KMS-11 (cell line): ENCODE measurements at regions not wholly inside any gene's neighbourhood (a gene's known extent, or its start where the extent isn't known, plus 50 kb on each side); places are given as distances from the start of the nearest gene placed in this dataset.
"Not testable (repeated sequence)": the region's sequence is repeated elsewhere in the genome, so short reads cannot be mapped to it uniquely, and the experiment has no call there.

Experiments
- H2AFZ ChIP-seq: fragments of 200-600 bp; sonication (generic); 2 replicates; pipeline ENCODE4 v1.6.1; 2016; ENCODE audit warnings: antibody characterized with exemption, mixed run types, low read depth
- H3K27ac ChIP-seq: fragments of 200-600 bp; sonication (generic); 2 replicates; pipeline ENCODE4 v1.6.1; 2016; ENCODE audit warnings: mild to moderate bottlenecking, mixed run types
- H3K27me3 ChIP-seq: fragments of 200-600 bp; sonication (generic); 2 replicates; pipeline ENCODE4 v1.6.1; 2017; ENCODE audit warnings: mild to moderate bottlenecking, low read depth, mixed run types, moderate library complexity; ENCODE audit not compliant: insufficient read depth
- H3K36me3 ChIP-seq: fragments of 200-600 bp; sonication (generic); 2 replicates; pipeline ENCODE4 v1.6.1; 2017; ENCODE audit warnings: mild to moderate bottlenecking, mixed run types; ENCODE audit not compliant: insufficient read depth
- H3K4me1 ChIP-seq: fragments of 200-600 bp; sonication (generic); 2 replicates; pipeline ENCODE4 v1.6.1; 2016; ENCODE audit warnings: mild to moderate bottlenecking, low read depth, mixed run types; ENCODE audit not compliant: poor library complexity, severe bottlenecking
- H3K4me2 ChIP-seq: fragments of 200-600 bp; sonication (generic); 2 replicates; pipeline ENCODE4 v1.7.0; 2016; ENCODE audit warnings: mild to moderate bottlenecking, mixed run types
- H3K4me3 ChIP-seq: fragments of 200-600 bp; sonication (generic); IDR thresholded peaks from 2 replicates; pipeline ENCODE4 v1.6.1; 2017; ENCODE audit warnings: low read depth, low read length, mixed read lengths; ENCODE audit not compliant: insufficient read depth
- H3K79me2 ChIP-seq: fragments of 200-600 bp; sonication (generic); 2 replicates; pipeline ENCODE4 v1.6.1; 2016; ENCODE audit warnings: low read depth, mixed run types; ENCODE audit not compliant: insufficient read depth
- H3K9ac ChIP-seq: fragments of 200-600 bp; sonication (generic); 2 replicates; pipeline ENCODE4 v1.6.1; 2016; ENCODE audit warnings: mild to moderate bottlenecking, mixed run types
- H4K20me1 ChIP-seq: fragments of 200-600 bp; sonication (generic); 2 replicates; pipeline ENCODE4 v1.6.1; 2016; ENCODE audit warnings: mild to moderate bottlenecking, mixed run types; ENCODE audit not compliant: insufficient read depth

GRCh38 chr9:62798884-62799850, 1609.3 kb downstream of the SPATA31A7 start:
- H3K27ac ChIP-seq, H3K36me3 ChIP-seq, H3K79me2 ChIP-seq, H3K4me1 ChIP-seq, H3K27me3 ChIP-seq, H3K4me3 ChIP-seq, H3K9ac ChIP-seq, H4K20me1 ChIP-seq, H2AFZ ChIP-seq, H3K4me2 ChIP-seq: not testable (repeated sequence)

GRCh38 chr9:62799851-62800371, 1610.1 kb downstream of the SPATA31A7 start:
- not testable (repeated sequence) for H3K4me2 ChIP-seq, H3K27me3 ChIP-seq, H4K20me1 ChIP-seq, H3K4me3 ChIP-seq, H3K27ac ChIP-seq, H3K4me1 ChIP-seq, H2AFZ ChIP-seq, H3K36me3 ChIP-seq, H3K9ac ChIP-seq, H3K79me2 ChIP-seq

GRCh38 chr9:62800451-62801371, 1610.9 kb downstream of the SPATA31A7 start:
- H3K79me2 ChIP-seq, H3K4me3 ChIP-seq, H3K27me3 ChIP-seq, H3K36me3 ChIP-seq, H3K4me2 ChIP-seq, H3K4me1 ChIP-seq, H3K27ac ChIP-seq, H4K20me1 ChIP-seq, H3K9ac ChIP-seq, H2AFZ ChIP-seq: not testable (repeated sequence)

- H4K20me1 ChIP-seq, H3K4me1 ChIP-seq, H3K79me2 ChIP-seq, H3K9ac ChIP-seq, H3K27ac ChIP-seq, H3K36me3 ChIP-seq, H3K27me3 ChIP-seq, H3K4me3 ChIP-seq: not testable (repeated sequence)
- Histone ChIP-seq H3K4me2 (peak overlapping the region; percentile 66; the same call in 1 of the 2 replicates), H2AFZ (peak overlapping the region; percentile 63; the same call in 1 of the 2 replicates)
These were observed 1611.6 kb downstream of the SPATA31A7 start for GRCh38 chr9:62801372-62801811.

- not testable (repeated sequence) for H3K36me3 ChIP-seq, H3K4me1 ChIP-seq, H4K20me1 ChIP-seq, H3K79me2 ChIP-seq, H3K4me3 ChIP-seq, H3K27me3 ChIP-seq
- H3K27ac ChIP-seq, result peak overlapping the region; percentile 49
- peak overlapping the region; percentile 87 for H3K9ac ChIP-seq
- H3K4me2 ChIP-seq, result peak overlapping the region; percentile 66
- peak overlapping the region; percentile 63 for H2AFZ ChIP-seq
These were observed 1612.3 kb downstream of the SPATA31A7 start for GRCh38 chr9:62801961-62802718.

GRCh38 chr9:62802719-62803079, 1612.9 kb downstream of the SPATA31A7 start:
- Histone ChIP-seq H3K4me2 (peak overlapping the region; percentile 66), H3K27ac (peak overlapping the region; percentile 49), H3K9ac (peak overlapping the region; percentile 87), H2AFZ (peak overlapping the region; percentile 63)
- not testable (repeated sequence) for H3K79me2 ChIP-seq, H3K4me3 ChIP-seq, H3K4me1 ChIP-seq, H4K20me1 ChIP-seq, H3K27me3 ChIP-seq, H3K36me3 ChIP-seq

- peak overlapping the region; percentile 66 for H3K4me2 ChIP-seq
- H3K36me3 ChIP-seq, H3K4me3 ChIP-seq, H3K4me1 ChIP-seq, H3K27ac ChIP-seq, H3K27me3 ChIP-seq, H3K79me2 ChIP-seq, H4K20me1 ChIP-seq: not testable (repeated sequence)
- peak overlapping the region; percentile 87; the same call in 1 of the 2 replicates for H3K9ac ChIP-seq
- H2AFZ ChIP-seq, result peak overlapping the region; percentile 63
These were observed 1613.3 kb downstream of the SPATA31A7 start for GRCh38 chr9:62803099-62803498.

GRCh38 chr9:62804314-62804713, 1614.5 kb downstream of the SPATA31A7 start:
- not testable (repeated sequence) for H4K20me1 ChIP-seq

GRCh38 chr9:62807424-62807823, 1617.6 kb downstream of the SPATA31A7 start:
- not testable (repeated sequence) for H4K20me1 ChIP-seq, H3K4me1 ChIP-seq, H3K27ac ChIP-seq, H3K79me2 ChIP-seq, H3K4me2 ChIP-seq, H3K9ac ChIP-seq, H3K4me3 ChIP-seq, H3K27me3 ChIP-seq, H3K36me3 ChIP-seq, H2AFZ ChIP-seq

More at GRCh38 chr9:62804314-62804713, 1614.5 kb downstream of the SPATA31A7 start:
- not testable (repeated sequence) for H3K27ac ChIP-seq, H3K36me3 ChIP-seq, H2AFZ ChIP-seq, H3K27me3 ChIP-seq, H3K4me1 ChIP-seq, H3K9ac ChIP-seq, H3K79me2 ChIP-seq, H3K4me2 ChIP-seq, H3K4me3 ChIP-seq
